ENCODE measurements at regions not wholly inside any gene's neighbourhood (a gene's known extent, or its start where the extent isn't known, plus 50 kb on each side); places are given as distances from the start of the nearest gene placed in this dataset.

- Mint-ChIP-seq H3K4me1 (ENCODE audit: unreplicated experiment) (no peaks in the 10 kb centered on the region), H3K4me3 (ENCODE audit: unreplicated experiment) (no peak overlapping the region), H3K27me3 (ENCODE audit: unreplicated experiment) (peaks cover 2% of the 10 kb centered on the region)
These were observed 420.0 kb downstream of the MATN1 start for GRCh38 chr1:30303387-30303786.

GRCh38 chr1:30302858-30303257 lies 420.5 kb downstream of the MATN1 start:
- Mint-ChIP-seq H3K27me3 (ENCODE audit: unreplicated experiment) (peaks cover 2% of the 10 kb centered on the region), H3K27ac (ENCODE audit: unreplicated experiment) (no peak overlapping the region), H3K9me3 (ENCODE audit: unreplicated experiment) (peaks cover under 1% of the 10 kb centered on the region)

More at GRCh38 chr1:30303387-30303786, 420.0 kb downstream of the MATN1 start:
- no peak overlapping the region for H3K27ac Mint-ChIP-seq (ENCODE audit: unreplicated experiment)
- H3K36me3 Mint-ChIP-seq (ENCODE audit: low read depth, unreplicated experiment) = no peaks in the 10 kb centered on the region
- H3K9me3 Mint-ChIP-seq (ENCODE audit: unreplicated experiment) = no peaks in the 10 kb centered on the region
- no peak for TF ChIP-seq CTCF (IDR thresholded peaks at IDR 0.05; ENCODE audit: unreplicated experiment)
- no peak for DNase-seq (ENCODE audit: low spot score)

DNA sequence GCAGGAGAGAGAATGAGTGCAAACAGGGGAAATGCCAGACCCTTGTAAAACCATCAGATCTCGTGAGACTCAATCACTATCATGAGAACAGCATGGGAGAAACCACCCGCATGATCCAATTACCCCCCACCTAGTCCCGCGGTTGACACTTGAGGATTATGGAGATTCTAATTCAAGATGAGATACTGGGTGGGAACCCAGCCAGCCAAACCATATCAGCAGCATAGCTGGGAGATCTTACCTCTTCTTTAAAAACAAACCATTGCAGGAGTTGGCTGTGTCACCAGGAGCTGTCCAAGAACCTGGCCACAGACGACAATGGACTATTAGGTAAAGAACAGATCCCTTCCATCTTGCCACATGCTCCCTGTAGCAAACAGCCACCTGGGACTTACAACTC lies 422.7 kb downstream of the MATN1 start:
- Mint-ChIP-seq H3K4me1 (ENCODE audit: unreplicated experiment) (no peaks in the 10 kb centered on the region), H3K9me3 (ENCODE audit: unreplicated experiment) (peaks cover 10% of the 10 kb centered on the region), H3K27me3 (ENCODE audit: unreplicated experiment) (peaks cover 2% of the 10 kb centered on the region), H3K4me3 (ENCODE audit: unreplicated experiment) (no peak overlapping the region), H3K36me3 (ENCODE audit: low read depth, unreplicated experiment) (no peaks in the 10 kb centered on the region), H3K27ac (ENCODE audit: unreplicated experiment) (no peak overlapping the region)
- TF ChIP-seq CTCF (IDR thresholded peaks at IDR 0.05; ENCODE audit: unreplicated experiment) = no peak
- DNase-seq (ENCODE audit: low spot score) = no peak

More at GRCh38 chr1:30302858-30303257, 420.5 kb downstream of the MATN1 start:
- no peaks in the 10 kb centered on the region for H3K36me3 Mint-ChIP-seq (ENCODE audit: low read depth, unreplicated experiment)
- H3K4me3 Mint-ChIP-seq (ENCODE audit: unreplicated experiment) = no peak overlapping the region
- H3K4me1 Mint-ChIP-seq (ENCODE audit: unreplicated experiment) = no peaks in the 10 kb centered on the region
- no peak for TF ChIP-seq CTCF (IDR thresholded peaks at IDR 0.05; ENCODE audit: unreplicated experiment)
- DNase-seq (ENCODE audit: low spot score) = no peak

GRCh38 chr1:30299393-30299792 lies 424.0 kb downstream of the MATN1 start:
- no peaks in the 10 kb centered on the region for H3K36me3 Mint-ChIP-seq (ENCODE audit: low read depth, unreplicated experiment)
- TF ChIP-seq CTCF (IDR thresholded peaks at IDR 0.05; ENCODE audit: unreplicated experiment) = no peak
- DNase-seq (ENCODE audit: low spot score) = no peak
- H3K4me1 Mint-ChIP-seq (ENCODE audit: unreplicated experiment) = no peaks in the 10 kb centered on the region
- peaks cover 14% of the 10 kb centered on the region for H3K9me3 Mint-ChIP-seq (ENCODE audit: unreplicated experiment)
- no peak overlapping the region for H3K27ac Mint-ChIP-seq (ENCODE audit: unreplicated experiment)
- no peak overlapping the region for H3K4me3 Mint-ChIP-seq (ENCODE audit: unreplicated experiment)
- peaks cover 2% of the 10 kb centered on the region for H3K27me3 Mint-ChIP-seq (ENCODE audit: unreplicated experiment)

DNA sequence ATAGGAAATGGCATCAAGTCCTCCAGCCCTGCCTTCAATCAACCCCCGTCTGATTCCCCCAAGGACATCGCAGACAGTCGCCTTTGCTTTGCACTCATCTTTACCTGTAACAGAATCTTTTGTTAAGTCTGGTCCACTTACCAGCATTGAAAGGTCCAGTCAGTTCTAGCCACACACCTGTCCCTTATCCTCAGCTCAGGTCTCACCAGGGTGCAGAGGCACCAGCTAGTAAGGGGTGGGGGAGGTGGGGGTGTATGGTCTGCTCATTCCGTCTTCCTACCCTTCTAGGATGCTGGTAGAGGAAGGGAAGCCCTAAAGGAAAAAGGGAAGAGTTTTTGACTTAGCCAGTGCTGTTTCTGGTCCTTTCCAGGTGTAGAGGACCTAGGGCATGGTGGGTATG lies 427.7 kb downstream of the MATN1 start:
- no peak overlapping the region for H3K27ac Mint-ChIP-seq (ENCODE audit: unreplicated experiment)
- H3K4me3 Mint-ChIP-seq (ENCODE audit: unreplicated experiment) = no peak overlapping the region
- H3K36me3 Mint-ChIP-seq (ENCODE audit: low read depth, unreplicated experiment) = no peaks in the 10 kb centered on the region
- H3K27me3 Mint-ChIP-seq (ENCODE audit: unreplicated experiment) = peaks cover 2% of the 10 kb centered on the region
- H3K9me3 Mint-ChIP-seq (ENCODE audit: unreplicated experiment) = peaks cover 14% of the 10 kb centered on the region
- no peak for DNase-seq (ENCODE audit: low spot score)
- no peak for TF ChIP-seq CTCF (IDR thresholded peaks at IDR 0.05; ENCODE audit: unreplicated experiment)
- no peaks in the 10 kb centered on the region for H3K4me1 Mint-ChIP-seq (ENCODE audit: unreplicated experiment)

All from endothelial cell (in vitro differentiated cells).